B cell (primary cell): ENCODE measurements at regions not wholly inside any gene's neighbourhood (a gene's known extent, or its start where the extent isn't known, plus 50 kb on each side); places are given as distances from the start of the nearest gene placed in this dataset.

ENCODE experiments used
- ATAC-seq: fragments of 200-7000 bp; cut with Tn5 transposase; one replicate; pipeline ENCODE4 v1.10.0; 2021; ENCODE audit warnings: low read depth, mild to moderate bottlenecking, moderate number of reproducible peaks, moderate library complexity
- CTCF ChIA-PET: fragments of 350-600 bp; sonication (Branson Sonifier 250); formaldehyde crosslinking; loops from one replicate; lab custom pipeline; 2021; ENCODE audit warnings: antibody characterized with exemption, inconsistent platforms; lab: Charles Lee
- POLR2A ChIA-PET: fragments of 350-600 bp; sonication (Branson Sonifier 250); formaldehyde crosslinking; loops from one replicate; lab custom pipeline; 2021; ENCODE audit warnings: antibody characterized with exemption; lab: Charles Lee
- DNase-seq: peaks from one replicate; pipeline ENCODE4 v3.0.0; 2013
- H2AFZ ChIP-seq: 2 replicates; pipeline ENCODE4 v1.6.1; 2012; ENCODE audit warnings: mild to moderate bottlenecking, low read depth, low read length; ENCODE audit not compliant: insufficient read depth, poor library complexity, severe bottlenecking
- H3K27ac ChIP-seq, 2 donors: 1 replicate in 1 of 2; 2 replicates in 1 of 2; pipeline ENCODE4 v1.5.1; 2012 to 2013; ENCODE audit warnings: low read length in 2 of 2, mild to moderate bottlenecking in 2 of 2, moderate library complexity in 1 of 2
- H3K27me3 ChIP-seq, 4 experiments: fragments of 200-600 bp in 1 of 4; sonication (generic) in 1 of 4; replicated peaks in 1 of 4; 1 replicate in 2 of 4; 2 replicates in 2 of 4; pipeline versions ENCODE4 v1.6.1 to v1.7.0; 2013 to 2016; ENCODE audit warnings: low read length in 3 of 4, mild to moderate bottlenecking in 2 of 4, mixed read lengths in 1 of 4, moderate library complexity in 1 of 4; ENCODE audit not compliant: insufficient read depth in 4 of 4, control insufficient read depth in 3 of 4; ENCODE audit errors: control extremely low read depth in 1 of 4
- H3K36me3 ChIP-seq, 2 experiments: replicated peaks in 1 of 2; 1 replicate in 1 of 2; 2 replicates in 1 of 2; pipeline versions ENCODE4 v1.6.1 to v1.7.1; 2013; ENCODE audit warnings: low read length in 1 of 2; ENCODE audit not compliant: insufficient read depth in 2 of 2, control insufficient read depth in 1 of 2; ENCODE audit errors: control extremely low read depth in 1 of 2, extremely low read depth in 1 of 2
- H3K4me1 ChIP-seq, 2 donors: fragments of 200-600 bp in 1 of 2; sonication (generic) in 1 of 2; 1 replicate in 1 of 2; 2 replicates in 1 of 2; pipeline versions ENCODE4 v1.5.1 to v1.6.1; 2013 to 2017; ENCODE audit warnings: low read length in 2 of 2; ENCODE audit not compliant: control insufficient read depth in 2 of 2, insufficient read depth in 2 of 2
- H3K4me2 ChIP-seq: replicated peaks from 2 replicates; pipeline ENCODE3; 2012; ENCODE audit warnings: mild to moderate bottlenecking, low read depth, low read length; ENCODE audit not compliant: poor library complexity, severe bottlenecking
- H3K4me3 ChIP-seq, 5 experiments: fragments of 200-600 bp in 1 of 5; sonication (generic) in 1 of 5; 1 replicate in 3 of 5; 2 replicates in 2 of 5; pipeline versions ENCODE4 v1.5.1 to v1.7.0; 2011 to 2016; ENCODE audit warnings: low read length in 4 of 5, mild to moderate bottlenecking in 4 of 5, low read depth in 2 of 5, control low read depth in 1 of 5, moderate library complexity in 1 of 5; ENCODE audit not compliant: insufficient read depth in 1 of 5; ENCODE audit errors: control extremely low read depth in 1 of 5, extremely low read depth in 1 of 5
- H3K79me2 ChIP-seq: fragments of 200-600 bp; sonication (generic); one replicate; pipeline ENCODE4 v1.6.0; 2016; ENCODE audit warnings: low read length; ENCODE audit not compliant: control insufficient read depth, insufficient read depth
- H3K9ac ChIP-seq: fragments of 200-600 bp; sonication (generic); 2 replicates; pipeline ENCODE4 v1.6.1; 2017; ENCODE audit warnings: mild to moderate bottlenecking, low read length, moderate library complexity
- H3K9me3 ChIP-seq, 3 donors: one replicate each; pipeline versions ENCODE4 v1.6.1 to v1.7.1; 2013; ENCODE audit warnings: low read length in 2 of 3; ENCODE audit not compliant: control insufficient read depth in 2 of 3, insufficient read depth in 1 of 3; ENCODE audit errors: control extremely low read depth in 1 of 3
- H4K20me1 ChIP-seq: 2 replicates; pipeline ENCODE4 v1.6.0; 2012; ENCODE audit warnings: mild to moderate bottlenecking, low read length; ENCODE audit not compliant: insufficient read depth, control insufficient read depth, poor library complexity, severe bottlenecking
- H3K27ac Mint-ChIP-seq: one replicate; pipeline ENCODE4 v1.8.0; 2021; ENCODE audit warnings: mixed read lengths
- H3K27me3 Mint-ChIP-seq: one replicate; pipeline ENCODE4 v1.8.0; 2021; ENCODE audit warnings: mixed read lengths
- H3K4me1 Mint-ChIP-seq: one replicate; pipeline ENCODE4 v1.8.0; 2021; ENCODE audit warnings: mixed read lengths
- H3K4me3 Mint-ChIP-seq: one replicate; pipeline ENCODE4 v1.8.0; 2021; ENCODE audit warnings: mixed read lengths
- H3K9me3 Mint-ChIP-seq: one replicate; pipeline ENCODE4 v1.8.0; 2022; ENCODE audit warnings: mixed read lengths; ENCODE audit not compliant: insufficient read depth
- EZH2 ChIP-seq: IDR thresholded peaks from 2 replicates; pipeline ENCODE4 v1.6.1; 2012; ENCODE audit warnings: borderline replicate concordance, low read depth, mild to moderate bottlenecking, moderate library complexity, low read length; ENCODE audit not compliant: insufficient read depth, poor library complexity, severe bottlenecking
- WGBS: methylation state at CpG from one replicate; pipeline ENCODE4 v1.1.5; 2013; ENCODE audit warnings: missing lambda C conversion rate; ENCODE audit not compliant: insufficient coverage; 5-methylcytosine and 5-hydroxymethylcytosine counted together
- intact Hi-C: fragments of 100-400 bp; cut with micrococcal nuclease; formaldehyde crosslinking; loops from one replicate; pipeline ENCODE4 v1.10.0; 2022
- TF ChIP-seq, protein P1 (sequence below): fragments of 200-600 bp; IDR thresholded peaks from one replicate; pipeline ENCODE4 v1.8.0; 2022; ENCODE audit warnings: antibody characterized with exemption, mild to moderate bottlenecking

DNA sequence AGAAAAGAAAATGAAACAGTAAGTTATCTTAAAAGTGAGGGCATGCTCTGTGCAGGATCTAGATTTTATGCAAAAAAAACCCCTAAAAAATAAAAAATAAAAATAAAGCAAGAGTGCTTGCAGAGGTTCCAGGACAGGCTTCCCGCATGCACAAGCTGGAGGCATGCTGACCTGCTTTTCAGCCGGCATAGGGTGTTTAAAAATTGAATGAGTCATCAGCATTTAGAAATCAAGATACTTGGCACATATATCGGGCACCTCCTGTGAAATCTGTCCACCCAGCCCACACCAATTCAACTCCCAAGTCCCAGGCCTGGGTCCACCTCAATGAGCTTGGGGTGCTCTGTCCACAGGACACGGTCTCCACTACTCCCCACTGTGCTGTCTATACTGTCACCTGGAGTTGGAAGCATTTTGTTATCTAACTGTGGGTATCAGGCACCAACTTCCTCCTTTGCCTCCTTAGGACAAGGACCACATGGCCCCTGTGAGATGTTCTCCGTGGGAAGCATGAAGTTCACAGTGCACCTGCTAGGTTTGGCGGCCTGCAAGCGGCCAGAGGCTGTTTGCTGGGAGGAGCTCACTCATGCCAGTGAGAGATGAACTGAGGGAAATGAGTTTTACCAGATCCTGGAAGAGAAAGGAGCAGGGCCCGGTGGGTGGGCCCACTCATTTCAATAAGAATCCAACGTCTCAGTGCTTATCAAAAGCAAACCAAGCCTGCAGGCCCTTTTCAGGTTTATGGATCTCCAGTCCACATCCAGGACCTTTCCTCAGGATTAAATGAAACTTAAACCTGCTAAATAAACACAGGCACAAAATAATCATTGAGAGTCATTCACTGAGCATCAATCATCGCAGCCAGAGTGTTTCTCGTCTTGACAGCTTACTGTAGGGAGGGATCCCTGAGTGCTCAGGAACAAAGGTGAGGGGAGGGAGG is 121.1 kb downstream of the FOXA2 start:
- Mint-ChIP-seq H3K4me3 (no peak overlapping the region), H3K27ac (no peak overlapping the region), H3K4me1 (no peaks in the 10 kb centered on the region), H3K27me3 (peaks cover 15% of the 10 kb centered on the region), H3K9me3 (no peaks in the 10 kb centered on the region)
- peaks cover 0 to 3% (median 0%) of the 10 kb centered on the region in 4 experiments for H3K27me3 ChIP-seq
- H3K4me2 ChIP-seq: no peak overlapping the region
- intact Hi-C loops: no loop called here
- H4K20me1 ChIP-seq: no peaks in the 10 kb centered on the region
- H3K4me1 ChIP-seq: no peaks in the 10 kb centered on the region
- ChIA-PET POLR2A (no interaction called here), CTCF (no interaction called here)
- no peaks in the 10 kb centered on the region for H3K79me2 ChIP-seq
- H2AFZ ChIP-seq: no peak overlapping the region
- no peak for TF ChIP-seq EZH2
- TF ChIP-seq, protein P1, sequence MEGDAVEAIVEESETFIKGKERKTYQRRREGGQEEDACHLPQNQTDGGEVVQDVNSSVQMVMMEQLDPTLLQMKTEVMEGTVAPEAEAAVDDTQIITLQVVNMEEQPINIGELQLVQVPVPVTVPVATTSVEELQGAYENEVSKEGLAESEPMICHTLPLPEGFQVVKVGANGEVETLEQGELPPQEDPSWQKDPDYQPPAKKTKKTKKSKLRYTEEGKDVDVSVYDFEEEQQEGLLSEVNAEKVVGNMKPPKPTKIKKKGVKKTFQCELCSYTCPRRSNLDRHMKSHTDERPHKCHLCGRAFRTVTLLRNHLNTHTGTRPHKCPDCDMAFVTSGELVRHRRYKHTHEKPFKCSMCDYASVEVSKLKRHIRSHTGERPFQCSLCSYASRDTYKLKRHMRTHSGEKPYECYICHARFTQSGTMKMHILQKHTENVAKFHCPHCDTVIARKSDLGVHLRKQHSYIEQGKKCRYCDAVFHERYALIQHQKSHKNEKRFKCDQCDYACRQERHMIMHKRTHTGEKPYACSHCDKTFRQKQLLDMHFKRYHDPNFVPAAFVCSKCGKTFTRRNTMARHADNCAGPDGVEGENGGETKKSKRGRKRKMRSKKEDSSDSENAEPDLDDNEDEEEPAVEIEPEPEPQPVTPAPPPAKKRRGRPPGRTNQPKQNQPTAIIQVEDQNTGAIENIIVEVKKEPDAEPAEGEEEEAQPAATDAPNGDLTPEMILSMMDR: no peak
- no peaks in the 10 kb centered on the region for H3K36me3 ChIP-seq
- no peak overlapping the region for H3K4me3 ChIP-seq
- H3K27ac ChIP-seq: no peak overlapping the region
- no peak for ATAC-seq
- H3K9me3 ChIP-seq: no peaks in the 10 kb centered on the region
- H3K9ac ChIP-seq: no peak overlapping the region
- WGBS: 97% methylated on average over 5 of the region's 11 CpGs
- DNase-seq: no peak

DNA sequence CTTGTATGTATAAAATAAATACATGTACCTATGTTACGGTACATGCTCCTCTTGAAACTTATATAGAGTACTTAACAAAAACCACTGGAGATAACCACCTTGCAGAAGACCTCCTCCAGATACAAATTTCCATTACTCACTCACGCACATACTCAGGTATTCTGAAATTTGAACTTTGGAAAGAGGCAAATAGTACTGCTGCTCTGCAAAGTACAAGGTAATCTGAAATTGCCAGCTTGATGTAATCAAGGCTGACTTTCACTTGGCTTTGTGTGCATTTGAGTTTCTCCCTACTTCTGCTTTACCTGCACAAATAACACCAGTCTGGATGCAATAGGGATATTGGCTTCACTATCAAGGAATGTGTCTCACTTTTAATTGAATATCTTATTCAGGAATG is 123.6 kb downstream of the FOXA2 start:
- DNase-seq: no peak
- Mint-ChIP-seq H3K27ac (no peak overlapping the region), H3K27me3 (peaks cover 12% of the 10 kb centered on the region), H3K4me1 (no peaks in the 10 kb centered on the region), H3K4me3 (no peak overlapping the region), H3K9me3 (no peaks in the 10 kb centered on the region)
- ChIA-PET POLR2A (no interaction called here), CTCF (no interaction called here)
- Histone ChIP-seq H3K27me3 (no peaks in the 10 kb centered on the region), H3K27ac (no peak overlapping the region), H3K4me3 (no peak overlapping the region), H3K79me2 (no peaks in the 10 kb centered on the region), H3K9me3 (no peaks in the 10 kb centered on the region), H2AFZ (no peak overlapping the region), H4K20me1 (no peaks in the 10 kb centered on the region), H3K36me3 (no peaks in the 10 kb centered on the region), H3K4me1 (no peaks in the 10 kb centered on the region), H3K9ac (no peak overlapping the region), H3K4me2 (no peak overlapping the region)
- intact Hi-C loops: no loop called here
- no peak for ATAC-seq
- no peak for TF ChIP-seq EZH2
- TF ChIP-seq, protein P1: no peak
- WGBS: no CpG with 5 or more reads among the region's 2 CpGs
